ENCODE measurements at regions not wholly inside any gene's neighbourhood (a gene's known extent, or its start where the extent isn't known, plus 50 kb on each side); places are given as distances from the start of the nearest gene placed in this dataset.

DNA sequence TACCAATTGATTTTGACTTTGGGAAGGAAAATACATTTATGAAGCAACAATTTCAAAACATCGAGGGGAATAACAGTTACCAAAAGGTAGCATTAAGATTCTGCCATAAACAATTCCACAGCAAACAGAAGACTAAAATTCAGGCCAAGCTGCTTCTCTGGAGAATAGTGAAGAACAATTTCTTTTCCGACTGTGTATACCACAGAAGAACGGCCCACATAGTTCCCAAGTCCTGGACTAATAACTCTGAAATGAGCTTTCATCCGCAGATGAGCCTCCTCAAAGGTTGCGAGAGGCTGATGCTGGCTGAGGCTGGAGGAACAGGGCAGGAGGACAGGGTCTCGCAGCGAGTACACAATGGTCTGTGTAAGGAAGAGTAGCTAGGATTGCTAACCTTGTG, 278.9 kb upstream of the TCF4 start:
- TF ChIP-seq CTCF (IDR thresholded peaks at IDR 0.05; ENCODE audit: borderline replicate concordance, extremely low read depth, low read length, poor library complexity, severe bottlenecking) (no peak), EZH2 (IDR thresholded peaks at IDR 0.05; ENCODE audit: borderline replicate concordance, low read depth, low read length, severe bottlenecking) (no peak)
